ENCODE measurements at regions not wholly inside any gene's neighbourhood (a gene's known extent, or its start where the extent isn't known, plus 50 kb on each side); places are given as distances from the start of the nearest gene placed in this dataset.

DNA sequence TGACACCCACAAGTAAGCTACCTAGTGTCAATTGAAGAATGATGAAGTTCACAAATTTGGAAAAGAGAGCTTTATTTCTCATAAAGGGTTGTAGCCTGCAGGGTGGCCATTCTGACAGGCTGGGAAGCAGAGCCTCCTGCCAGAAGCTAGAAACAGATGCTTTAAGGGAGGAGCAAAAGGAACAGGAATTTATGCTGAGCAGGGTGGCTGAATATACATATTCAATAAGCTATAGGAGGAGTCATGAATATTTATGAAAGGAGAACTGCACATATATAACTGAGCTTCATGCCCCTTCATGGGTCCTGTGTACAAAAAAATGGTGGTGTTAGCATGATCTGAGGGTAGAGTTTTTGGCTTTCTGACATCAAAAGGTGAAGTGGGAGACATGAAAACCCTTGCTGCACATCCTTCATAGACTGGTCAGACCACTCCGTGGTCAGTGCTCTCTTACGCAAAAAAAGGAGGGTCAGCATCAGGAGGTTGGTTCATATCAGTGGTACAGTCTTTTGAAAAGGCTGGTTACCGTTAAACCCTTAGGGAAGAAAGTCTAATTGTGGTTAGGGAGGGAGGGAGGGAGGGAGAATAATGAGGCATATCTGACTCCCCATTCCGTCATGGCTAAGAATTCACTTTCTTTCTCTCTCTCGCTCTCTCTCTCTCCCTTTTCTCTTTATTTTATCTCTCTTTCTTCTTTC is 121.4 kb downstream of the LUZP4 start:
- Histone ChIP-seq H3K27ac (no peak overlapping the region), H3K36me3 (no peaks in the 10 kb centered on the region), H3K9me3 (no peaks in the 10 kb centered on the region), H3K4me3 (no peak overlapping the region), H3K27me3 (no peaks in the 10 kb centered on the region), H3K4me1 (no peaks in the 10 kb centered on the region)
- no peak for DNase-seq
- WGBS, 2 donors: 79 to 82% methylated on average over 5 of the region's 5 CpGs
- TF ChIP-seq POLR2A (IDR thresholded peaks at IDR 0.05): no peak
- TF ChIP-seq, protein P1, sequence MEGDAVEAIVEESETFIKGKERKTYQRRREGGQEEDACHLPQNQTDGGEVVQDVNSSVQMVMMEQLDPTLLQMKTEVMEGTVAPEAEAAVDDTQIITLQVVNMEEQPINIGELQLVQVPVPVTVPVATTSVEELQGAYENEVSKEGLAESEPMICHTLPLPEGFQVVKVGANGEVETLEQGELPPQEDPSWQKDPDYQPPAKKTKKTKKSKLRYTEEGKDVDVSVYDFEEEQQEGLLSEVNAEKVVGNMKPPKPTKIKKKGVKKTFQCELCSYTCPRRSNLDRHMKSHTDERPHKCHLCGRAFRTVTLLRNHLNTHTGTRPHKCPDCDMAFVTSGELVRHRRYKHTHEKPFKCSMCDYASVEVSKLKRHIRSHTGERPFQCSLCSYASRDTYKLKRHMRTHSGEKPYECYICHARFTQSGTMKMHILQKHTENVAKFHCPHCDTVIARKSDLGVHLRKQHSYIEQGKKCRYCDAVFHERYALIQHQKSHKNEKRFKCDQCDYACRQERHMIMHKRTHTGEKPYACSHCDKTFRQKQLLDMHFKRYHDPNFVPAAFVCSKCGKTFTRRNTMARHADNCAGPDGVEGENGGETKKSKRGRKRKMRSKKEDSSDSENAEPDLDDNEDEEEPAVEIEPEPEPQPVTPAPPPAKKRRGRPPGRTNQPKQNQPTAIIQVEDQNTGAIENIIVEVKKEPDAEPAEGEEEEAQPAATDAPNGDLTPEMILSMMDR (IDR thresholded peaks at IDR 0.05): no peak
- intact Hi-C loops (cut with DNase I): no loop called here

DNA sequence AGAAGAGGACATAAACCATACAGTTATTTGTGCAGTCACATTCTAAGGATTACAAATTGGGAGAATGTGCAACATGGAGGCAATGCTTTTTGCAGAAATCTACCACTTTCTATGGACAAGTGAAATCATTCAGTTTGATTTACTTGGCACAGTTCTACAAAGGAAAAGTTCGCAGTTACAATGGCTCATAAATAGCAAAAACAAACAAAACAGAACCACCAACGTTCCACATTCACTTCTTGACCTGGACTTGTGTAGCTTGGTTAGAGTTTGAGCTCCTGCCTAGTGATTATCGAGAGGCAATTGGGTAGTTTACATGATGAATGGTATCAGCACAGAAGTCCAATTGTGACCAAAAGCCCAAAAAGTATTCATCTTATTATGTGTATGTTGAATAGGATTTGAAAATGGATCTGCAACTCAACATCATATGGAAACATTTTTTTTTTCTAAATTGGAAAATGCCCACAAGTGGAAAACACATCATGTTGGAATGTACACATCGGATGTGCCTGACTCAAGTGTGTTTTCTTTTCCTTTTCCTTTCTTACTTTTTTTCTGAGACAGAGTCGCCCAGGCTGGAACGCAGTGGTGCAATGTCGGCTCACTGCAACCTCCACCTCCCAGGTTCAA is 123.8 kb downstream of the LUZP4 start:
- no peak overlapping the region for H3K4me3 ChIP-seq
- no peaks in the 10 kb centered on the region for H3K36me3 ChIP-seq
- 68% methylated on average over 7 of the region's 7 CpGs for WGBS, 2 donors
- no peaks in the 10 kb centered on the region for H3K4me1 ChIP-seq
- no peak for TF ChIP-seq POLR2A (IDR thresholded peaks at IDR 0.05)
- TF ChIP-seq, protein P1 (IDR thresholded peaks at IDR 0.05): no peak
- no peak for DNase-seq
- no peaks in the 10 kb centered on the region for H3K27me3 ChIP-seq
- H3K27ac ChIP-seq: no peak overlapping the region
- intact Hi-C loops (cut with DNase I): no loop called here
- H3K9me3 ChIP-seq: no peaks in the 10 kb centered on the region

DNA sequence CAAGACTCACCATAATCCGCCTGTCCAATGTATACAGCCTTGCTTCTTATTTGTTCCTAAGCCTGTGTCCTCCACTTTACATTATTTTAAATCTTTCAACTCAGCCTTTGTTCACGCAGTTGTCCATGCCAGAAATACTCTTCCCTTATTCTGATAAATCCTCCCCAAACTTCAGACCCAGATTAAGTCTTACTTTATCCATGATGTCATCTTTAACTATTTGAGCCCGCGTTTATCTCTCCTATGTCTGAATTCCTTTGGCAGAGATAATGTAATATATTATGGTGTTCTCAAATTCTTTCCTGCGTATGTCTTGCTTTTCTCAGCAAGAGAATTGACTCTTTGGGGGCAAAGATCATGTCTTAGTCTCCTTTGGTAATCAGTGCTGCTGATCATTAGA is 129.6 kb downstream of the LUZP4 start:
- TF ChIP-seq, protein P1 (IDR thresholded peaks at IDR 0.05): no peak
- no peak for TF ChIP-seq POLR2A (IDR thresholded peaks at IDR 0.05)
- 57 to 81% methylated on average over 5 of the region's 5 CpGs for WGBS, 2 donors
- Histone ChIP-seq H3K36me3 (no peaks in the 10 kb centered on the region), H3K4me3 (no peak overlapping the region), H3K4me1 (no peaks in the 10 kb centered on the region), H3K9me3 (no peaks in the 10 kb centered on the region), H3K27me3 (no peaks in the 10 kb centered on the region), H3K27ac (no peak overlapping the region)
- DNase-seq: no peak
- intact Hi-C loops (cut with DNase I): no loop called here

DNA sequence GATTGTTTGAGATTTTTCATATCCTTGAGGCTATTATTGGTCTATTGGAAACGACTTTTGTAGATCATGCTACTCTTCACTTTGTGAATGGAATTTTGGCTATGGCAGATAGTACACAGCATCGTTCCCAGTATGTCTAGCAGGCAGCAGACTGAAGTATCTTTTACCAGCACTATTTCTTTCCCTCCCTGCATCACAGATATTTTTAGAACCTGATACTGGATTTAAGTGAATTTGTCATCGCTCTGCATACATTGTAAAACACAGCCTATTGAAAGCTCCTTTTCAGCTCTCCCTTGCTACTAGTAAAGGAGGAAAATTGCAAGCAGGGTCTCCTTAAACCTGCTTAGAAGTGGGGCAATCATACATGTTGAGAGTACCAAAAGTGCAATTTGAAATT is 133.6 kb downstream of the LUZP4 start:
- no peaks in the 10 kb centered on the region for H3K36me3 ChIP-seq
- H3K4me3 ChIP-seq: no peak overlapping the region
- no peak for DNase-seq
- peaks cover 0 to 7% (median 0%) of the 10 kb centered on the region in 3 donors for H3K9me3 ChIP-seq
- TF ChIP-seq, protein P1 (IDR thresholded peaks at IDR 0.05): no peak
- no peak for TF ChIP-seq POLR2A (IDR thresholded peaks at IDR 0.05)
- no peaks in the 10 kb centered on the region for H3K4me1 ChIP-seq
- H3K27me3 ChIP-seq: no peaks in the 10 kb centered on the region
- intact Hi-C loops (cut with DNase I): no loop called here
- H3K27ac ChIP-seq: no peak overlapping the region
- WGBS, 2 donors: 36 to 63% methylated on average over 3 of the region's 3 CpGs

DNA sequence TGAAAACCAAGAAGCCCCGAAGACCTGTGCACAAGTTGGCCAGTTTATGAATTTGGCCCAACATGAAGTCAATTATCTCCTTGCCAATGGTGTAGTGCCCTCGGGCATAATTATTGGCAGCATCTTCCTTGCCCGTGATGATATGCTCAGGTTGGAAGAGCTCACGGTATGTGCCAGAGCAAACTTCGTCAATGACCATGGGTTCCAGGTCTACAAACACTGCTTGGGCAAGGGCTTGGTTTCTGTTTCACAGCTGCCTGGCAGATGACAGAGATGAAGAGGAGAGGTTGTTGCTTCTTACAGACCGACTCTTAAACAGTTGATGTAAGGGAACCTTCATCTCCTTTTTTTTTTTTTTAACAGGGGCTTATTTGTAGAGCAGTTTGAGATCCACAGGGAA is 135.6 kb upstream of the PLS3 start:
- no peak for TF ChIP-seq POLR2A (IDR thresholded peaks at IDR 0.05)
- TF ChIP-seq, protein P1 (IDR thresholded peaks at IDR 0.05): no peak
- intact Hi-C loops (cut with DNase I): no loop called here
- WGBS, 2 donors: 77 to 86% methylated on average over 3 to 5 of the region's 6 CpGs

More for the DNA sequence above, 135.6 kb upstream of the PLS3 start:
- H3K4me3 ChIP-seq: no peak overlapping the region
- peaks cover 0 to 7% (median 0%) of the 10 kb centered on the region in 3 donors for H3K9me3 ChIP-seq
- H3K36me3 ChIP-seq: no peaks in the 10 kb centered on the region
- H3K4me1 ChIP-seq: no peaks in the 10 kb centered on the region
- no peak for DNase-seq
- no peaks in the 10 kb centered on the region for H3K27me3 ChIP-seq
- H3K27ac ChIP-seq: no peak overlapping the region

Measured in esophagus squamous epithelium (tissue), 5 donors.